Kidney epithelial cell (primary cell): ENCODE measurements at regions not wholly inside any gene's neighbourhood (a gene's known extent, or its start where the extent isn't known, plus 50 kb on each side); places are given as distances from the start of the nearest gene placed in this dataset.

ENCODE experiments used
- DNase-seq: peaks from one replicate; pipeline ENCODE4 v3.0.0-alpha.2; 2010; ENCODE audit warnings: low read depth
- H3K27me3 ChIP-seq: 2 replicates; pipeline ENCODE4 v1.6.0; 2011; ENCODE audit warnings: low read length; ENCODE audit not compliant: control insufficient read depth, insufficient read depth
- H3K36me3 ChIP-seq: 2 replicates; pipeline ENCODE4 v1.5.1; 2011; ENCODE audit warnings: low read length; ENCODE audit not compliant: control insufficient read depth, insufficient read depth
- H3K4me3 ChIP-seq: 2 replicates; pipeline ENCODE4 v1.5.1; 2011; ENCODE audit warnings: low read depth, mild to moderate bottlenecking, control low read depth, low read length
- CTCF ChIP-seq: IDR thresholded peaks from 2 replicates; pipeline ENCODE4 v1.5.1; 2011; ENCODE audit warnings: mild to moderate bottlenecking, moderate library complexity, low read length, control low read depth, inconsistent platforms; ENCODE audit not compliant: insufficient read depth, poor library complexity, severe bottlenecking

DNA sequence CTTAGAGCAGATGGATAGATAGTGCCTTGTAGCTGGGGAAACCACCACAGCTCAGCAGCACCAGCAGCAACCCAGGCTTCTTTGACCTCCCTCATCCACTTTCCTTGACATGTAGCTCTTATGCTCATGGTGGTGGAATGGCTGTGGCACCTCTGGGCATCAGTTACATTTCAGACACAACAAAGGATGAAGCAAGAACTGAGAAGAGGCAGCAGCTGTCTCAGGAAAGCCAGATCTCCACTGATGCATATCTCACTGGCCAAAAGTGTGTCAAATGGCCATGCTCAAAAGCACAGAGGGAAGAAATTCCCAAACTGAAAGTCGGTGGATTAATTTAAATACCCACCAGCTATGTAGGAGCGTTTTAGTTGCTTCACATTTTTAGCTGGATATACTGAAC, 671.4 kb upstream of the SALL1 start:
- H3K4me3 ChIP-seq, result no peak overlapping the region
- no peaks in the 10 kb centered on the region for H3K27me3 ChIP-seq
- DNase-seq, result no peak
- TF ChIP-seq CTCF, result no peak
- H3K36me3 ChIP-seq, result no peaks in the 10 kb centered on the region

GRCh38 chr16:51821527-51821926, 670.5 kb upstream of the SALL1 start:
- Histone ChIP-seq H3K36me3 (no peaks in the 10 kb centered on the region), H3K4me3 (no peak overlapping the region), H3K27me3 (no peaks in the 10 kb centered on the region)
- no peak for DNase-seq
- no peak for TF ChIP-seq CTCF

DNA sequence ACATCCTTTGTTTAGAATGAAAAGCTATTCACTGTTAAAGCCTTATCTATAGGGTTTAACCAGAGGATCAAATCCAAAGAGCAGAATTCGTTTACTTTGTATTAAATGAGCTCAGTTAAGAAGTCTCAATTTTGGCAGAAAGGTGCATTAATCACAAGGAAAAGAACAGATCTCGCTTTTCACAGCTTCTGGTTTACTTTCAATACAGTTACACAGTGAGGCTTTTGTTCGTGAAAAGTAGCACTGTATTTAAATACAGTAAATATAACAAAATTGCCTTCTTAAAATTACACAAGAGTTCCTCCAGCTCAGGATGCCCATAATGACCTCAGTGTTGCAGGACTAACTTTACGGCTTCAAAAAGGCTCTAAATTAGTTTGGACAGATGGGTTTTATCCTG, 669.1 kb upstream of the SALL1 start:
- H3K36me3 ChIP-seq, result no peaks in the 10 kb centered on the region
- TF ChIP-seq CTCF, result no peak
- no peak overlapping the region for H3K4me3 ChIP-seq
- H3K27me3 ChIP-seq, result no peaks in the 10 kb centered on the region
- no peak for DNase-seq

- Histone ChIP-seq H3K27me3 (no peaks in the 10 kb centered on the region), H3K4me3 (no peak overlapping the region), H3K36me3 (no peaks in the 10 kb centered on the region)
- no peak for DNase-seq
- peak; percentile 81 for TF ChIP-seq CTCF
Observed at GRCh38 chr16:51818342-51818944, 667.4 kb upstream of the SALL1 start.

- H3K27me3 ChIP-seq, result no peaks in the 10 kb centered on the region
- DNase-seq, result no peak
Observed at GRCh38 chr16:51816929-51817328, 665.9 kb upstream of the SALL1 start.

More at GRCh38 chr16:51816929-51817328, 665.9 kb upstream of the SALL1 start:
- no peak overlapping the region for H3K4me3 ChIP-seq
- no peaks in the 10 kb centered on the region for H3K36me3 ChIP-seq
- no peak for TF ChIP-seq CTCF
